ENCODE measurements at regions not wholly inside any gene's neighbourhood (a gene's known extent, or its start where the extent isn't known, plus 50 kb on each side); places are given as distances from the start of the nearest gene placed in this dataset.

DNA sequence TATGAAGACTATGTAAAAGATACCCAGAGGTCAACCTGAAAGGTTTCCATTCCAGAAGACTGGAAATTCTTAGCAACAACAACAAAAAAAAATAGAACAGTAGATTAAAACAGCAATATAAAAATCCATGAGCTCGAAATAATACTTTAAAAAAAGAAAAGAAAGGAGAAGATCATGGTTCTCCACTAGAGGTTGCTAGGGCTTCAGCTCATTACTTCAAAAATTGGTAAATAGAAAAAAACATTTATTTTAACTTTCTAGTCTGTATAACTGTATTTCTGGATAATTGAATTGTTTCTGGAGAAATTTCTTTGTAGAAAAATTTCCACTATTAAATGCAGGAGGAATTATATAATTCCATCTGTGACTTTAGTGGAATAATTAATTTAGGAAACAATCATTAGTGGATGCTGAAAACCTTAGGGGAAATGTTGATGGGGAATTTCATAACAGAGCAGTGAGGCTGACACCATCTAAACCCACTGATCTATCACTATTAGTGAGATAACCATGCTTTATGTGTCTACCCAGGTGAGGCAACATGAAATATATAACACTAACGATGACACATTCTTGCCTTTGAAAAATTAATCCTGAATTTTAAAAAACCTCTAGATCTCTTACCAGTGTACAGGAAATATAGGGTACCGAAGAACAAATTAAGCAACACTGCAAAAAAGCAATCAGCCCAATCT is 62.5 kb upstream of the SNRK start:
- H3K4me2 ChIP-seq = no peak overlapping the region
- no peak overlapping the region for H3K9ac ChIP-seq
- H3K9me2 ChIP-seq = no peaks in the 10 kb centered on the region
- H3K36me3 ChIP-seq (replicated peaks in 1 of 2; ENCODE audit: control insufficient read depth in 1 of 2, insufficient read depth in 2 of 2, low read length in 1 of 2) = no peaks in the 10 kb centered on the region
- ChIA-PET CTCF (interaction anchor here (0.6 kb wide), 1 partner anchor 61 kb away, joined by 3 read pairs; no protein-coding TSS in a partner anchor), POLR2A (no interaction called here)
- H3K79me2 ChIP-seq (ENCODE audit: insufficient read depth) = no peaks in the 10 kb centered on the region
- TF ChIP-seq NFIC (IDR thresholded peaks at IDR 0.05; ENCODE audit: borderline replicate concordance) = no peak
- TF ChIP-seq, protein P1, sequence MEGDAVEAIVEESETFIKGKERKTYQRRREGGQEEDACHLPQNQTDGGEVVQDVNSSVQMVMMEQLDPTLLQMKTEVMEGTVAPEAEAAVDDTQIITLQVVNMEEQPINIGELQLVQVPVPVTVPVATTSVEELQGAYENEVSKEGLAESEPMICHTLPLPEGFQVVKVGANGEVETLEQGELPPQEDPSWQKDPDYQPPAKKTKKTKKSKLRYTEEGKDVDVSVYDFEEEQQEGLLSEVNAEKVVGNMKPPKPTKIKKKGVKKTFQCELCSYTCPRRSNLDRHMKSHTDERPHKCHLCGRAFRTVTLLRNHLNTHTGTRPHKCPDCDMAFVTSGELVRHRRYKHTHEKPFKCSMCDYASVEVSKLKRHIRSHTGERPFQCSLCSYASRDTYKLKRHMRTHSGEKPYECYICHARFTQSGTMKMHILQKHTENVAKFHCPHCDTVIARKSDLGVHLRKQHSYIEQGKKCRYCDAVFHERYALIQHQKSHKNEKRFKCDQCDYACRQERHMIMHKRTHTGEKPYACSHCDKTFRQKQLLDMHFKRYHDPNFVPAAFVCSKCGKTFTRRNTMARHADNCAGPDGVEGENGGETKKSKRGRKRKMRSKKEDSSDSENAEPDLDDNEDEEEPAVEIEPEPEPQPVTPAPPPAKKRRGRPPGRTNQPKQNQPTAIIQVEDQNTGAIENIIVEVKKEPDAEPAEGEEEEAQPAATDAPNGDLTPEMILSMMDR (IDR thresholded peaks at IDR 0.05) = peak; percentile 40
- peak; percentile 41 for TF ChIP-seq RAD21 (IDR thresholded peaks at IDR 0.05; ENCODE audit: low read length)
- no peak for TF ChIP-seq RCOR1 (IDR thresholded peaks at IDR 0.05; ENCODE audit: low read length)
- TF ChIP-seq, protein P2, sequence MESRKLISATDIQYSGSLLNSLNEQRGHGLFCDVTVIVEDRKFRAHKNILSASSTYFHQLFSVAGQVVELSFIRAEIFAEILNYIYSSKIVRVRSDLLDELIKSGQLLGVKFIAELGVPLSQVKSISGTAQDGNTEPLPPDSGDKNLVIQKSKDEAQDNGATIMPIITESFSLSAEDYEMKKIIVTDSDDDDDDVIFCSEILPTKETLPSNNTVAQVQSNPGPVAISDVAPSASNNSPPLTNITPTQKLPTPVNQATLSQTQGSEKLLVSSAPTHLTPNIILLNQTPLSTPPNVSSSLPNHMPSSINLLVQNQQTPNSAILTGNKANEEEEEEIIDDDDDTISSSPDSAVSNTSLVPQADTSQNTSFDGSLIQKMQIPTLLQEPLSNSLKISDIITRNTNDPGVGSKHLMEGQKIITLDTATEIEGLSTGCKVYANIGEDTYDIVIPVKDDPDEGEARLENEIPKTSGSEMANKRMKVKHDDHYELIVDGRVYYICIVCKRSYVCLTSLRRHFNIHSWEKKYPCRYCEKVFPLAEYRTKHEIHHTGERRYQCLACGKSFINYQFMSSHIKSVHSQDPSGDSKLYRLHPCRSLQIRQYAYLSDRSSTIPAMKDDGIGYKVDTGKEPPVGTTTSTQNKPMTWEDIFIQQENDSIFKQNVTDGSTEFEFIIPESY (IDR thresholded peaks at IDR 0.05; ENCODE audit: borderline replicate concordance, low read depth) = no peak
- TF ChIP-seq, protein P3, sequence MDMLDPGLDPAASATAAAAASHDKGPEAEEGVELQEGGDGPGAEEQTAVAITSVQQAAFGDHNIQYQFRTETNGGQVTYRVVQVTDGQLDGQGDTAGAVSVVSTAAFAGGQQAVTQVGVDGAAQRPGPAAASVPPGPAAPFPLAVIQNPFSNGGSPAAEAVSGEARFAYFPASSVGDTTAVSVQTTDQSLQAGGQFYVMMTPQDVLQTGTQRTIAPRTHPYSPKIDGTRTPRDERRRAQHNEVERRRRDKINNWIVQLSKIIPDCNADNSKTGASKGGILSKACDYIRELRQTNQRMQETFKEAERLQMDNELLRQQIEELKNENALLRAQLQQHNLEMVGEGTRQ (IDR thresholded peaks at IDR 0.05; ENCODE audit: borderline replicate concordance, low read depth, low read length) = no peak
- H3K27ac ChIP-seq (ENCODE audit: low read depth in 2 of 2, low read length in 1 of 2) = no peak overlapping the region
- DNase-seq = no peak
- H4K20me1 ChIP-seq (ENCODE audit: insufficient read depth) = no peaks in the 10 kb centered on the region
- 25% methylated on average over 3 of the region's 3 CpGs for WGBS (ENCODE audit: low lambda C conversion rate)
- H2AFZ ChIP-seq (ENCODE audit: low read depth) = no peak overlapping the region
- no peaks in the 10 kb centered on the region for H3F3A ChIP-seq (replicated peaks; ENCODE audit: insufficient read depth)
- no peaks in the 10 kb centered on the region for H3K27me3 ChIP-seq (ENCODE audit: insufficient read depth)
- H3K9me3 ChIP-seq = no peaks in the 10 kb centered on the region
- no peaks in the 10 kb centered on the region for H3K4me1 ChIP-seq (ENCODE audit: control insufficient read depth in 1 of 2, insufficient read depth in 2 of 2, low read depth in 1 of 2, low read length in 1 of 2)
- no peak overlapping the region for H3K4me3 ChIP-seq (ENCODE audit: low read depth in 2 of 2, low read length in 1 of 2)

DNA sequence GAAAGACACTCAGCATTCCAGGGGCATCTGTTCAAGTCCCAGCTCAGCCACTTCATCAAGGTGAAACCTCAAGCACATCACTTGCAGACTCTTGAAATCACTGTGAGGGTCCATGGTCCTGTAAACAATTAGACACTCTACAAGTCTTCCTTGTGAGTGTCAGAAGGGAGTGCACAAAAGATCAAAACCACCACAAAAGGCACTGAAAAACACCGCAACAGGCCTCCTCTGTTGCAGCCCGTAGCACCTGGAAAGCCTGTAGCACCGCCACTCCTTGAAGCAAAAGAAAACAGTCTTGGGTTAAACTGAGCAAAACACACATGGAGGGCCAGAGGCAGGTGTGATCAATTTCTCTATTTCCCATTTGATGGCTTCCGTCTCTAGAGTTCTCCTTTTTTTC is 63.8 kb upstream of the SNRK start:
- CTCF ChIA-PET = interaction anchor here (1.6 kb wide), 1 partner anchor 61 kb away, joined by 5 read pairs; no protein-coding TSS in a partner anchor
- Histone ChIP-seq H3F3A (replicated peaks; ENCODE audit: insufficient read depth) (no peaks in the 10 kb centered on the region), H3K27ac (ENCODE audit: low read depth in 2 of 2, low read length in 1 of 2) (no peak overlapping the region), H2AFZ (ENCODE audit: low read depth) (no peak overlapping the region), H3K9me2 (no peaks in the 10 kb centered on the region), H3K27me3 (ENCODE audit: insufficient read depth) (no peaks in the 10 kb centered on the region), H3K4me1 (ENCODE audit: control insufficient read depth in 1 of 2, insufficient read depth in 2 of 2, low read depth in 1 of 2, low read length in 1 of 2) (no peaks in the 10 kb centered on the region), H3K4me3 (ENCODE audit: low read depth in 2 of 2, low read length in 1 of 2) (no peak overlapping the region), H3K36me3 (replicated peaks in 1 of 2; ENCODE audit: control insufficient read depth in 1 of 2, insufficient read depth in 2 of 2, low read length in 1 of 2) (no peaks in the 10 kb centered on the region), H3K4me2 (no peak overlapping the region), H3K79me2 (ENCODE audit: insufficient read depth) (no peaks in the 10 kb centered on the region), H4K20me1 (ENCODE audit: insufficient read depth) (no peaks in the 10 kb centered on the region), H3K9me3 (no peaks in the 10 kb centered on the region), H3K9ac (no peak overlapping the region)
- POLR2A ChIA-PET = no interaction called here
- DNase-seq = no peak
- TF ChIP-seq FOSL2 (IDR thresholded peaks at IDR 0.05; ENCODE audit: borderline replicate concordance, low read depth) = no peak
- TF ChIP-seq SMC3 (IDR thresholded peaks at IDR 0.05; ENCODE audit: low read depth, low read length) = no peak
- no peak for TF ChIP-seq ELF1 (IDR thresholded peaks at IDR 0.05)
- no peak for TF ChIP-seq RAD21 (IDR thresholded peaks at IDR 0.05; ENCODE audit: low read length)
- no peak for TF ChIP-seq RFX5 (IDR thresholded peaks at IDR 0.05; ENCODE audit: low read length)
- TF ChIP-seq FOXM1 (IDR thresholded peaks at IDR 0.05; ENCODE audit: low read depth) = no peak
- WGBS (ENCODE audit: low lambda C conversion rate) = 46% methylated on average over 4 of the region's 4 CpGs
